GM19395 (cell line): ENCODE measurements at regions not wholly inside any gene's neighbourhood (a gene's known extent, or its start where the extent isn't known, plus 50 kb on each side); places are given as distances from the start of the nearest gene placed in this dataset.
A peak's percentile ranks its signal among the peaks of the same experiment; 100 is the strongest.
"Not testable (repeated sequence)": the region's sequence is repeated elsewhere in the genome, so short reads cannot be mapped to it uniquely, and the experiment has no call there.

Experiments used
- ATAC-seq: cut with Tn5 transposase; IDR thresholded peaks from one replicate; pipeline ENCODE4 v1.9.1; 2021; ENCODE audit warnings: mild to moderate bottlenecking, moderate library complexity; ENCODE audit not compliant: unreplicated experiment

GRCh38 chr5:63732880-63733279 is 229.4 kb downstream of the HTR1A start:
- not testable (repeated sequence) for ATAC-seq

DNA sequence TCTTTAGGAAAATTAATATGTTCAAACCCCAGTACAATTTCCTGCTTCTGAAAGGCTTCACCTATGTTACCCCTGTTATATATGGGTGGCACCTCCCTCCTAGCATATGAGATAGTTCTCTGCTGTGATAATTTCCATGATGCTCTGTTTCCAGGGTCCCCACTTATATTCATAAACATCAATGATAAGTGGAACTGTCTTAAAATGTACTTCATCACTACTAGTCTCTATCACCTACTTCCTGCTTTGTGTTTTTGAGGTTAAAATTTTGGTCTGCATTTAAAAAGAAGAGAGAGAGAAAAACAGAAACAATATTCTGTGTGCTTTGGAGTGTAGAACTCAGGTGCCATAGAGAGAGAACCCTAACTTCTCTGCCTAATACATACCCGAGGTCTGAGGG is 234.7 kb downstream of the HTR1A start:
- peak; percentile 35 for ATAC-seq

DNA sequence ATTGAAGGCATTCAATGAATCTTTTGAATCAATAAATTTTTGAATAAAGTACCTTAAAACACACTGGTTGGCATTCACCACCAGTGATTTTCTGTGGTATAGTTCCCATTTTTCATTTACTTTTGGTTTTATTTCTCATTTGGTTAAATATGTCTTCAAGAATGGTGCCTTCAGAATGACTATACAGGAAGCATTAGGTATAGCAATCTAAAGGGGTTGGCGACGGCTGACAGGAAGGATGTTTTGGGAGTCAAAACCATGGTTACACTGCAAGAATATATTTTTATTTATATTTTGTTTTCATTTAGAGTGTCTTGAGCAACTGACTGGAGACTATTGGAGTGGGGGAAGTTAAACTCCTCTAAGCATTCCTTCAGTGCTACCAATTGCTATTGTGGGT is 235.7 kb downstream of the HTR1A start:
- ATAC-seq = no peak

- ATAC-seq = no peak
Measured at GRCh38 chr5:63719147-63719546, 243.1 kb downstream of the HTR1A start.

DNA sequence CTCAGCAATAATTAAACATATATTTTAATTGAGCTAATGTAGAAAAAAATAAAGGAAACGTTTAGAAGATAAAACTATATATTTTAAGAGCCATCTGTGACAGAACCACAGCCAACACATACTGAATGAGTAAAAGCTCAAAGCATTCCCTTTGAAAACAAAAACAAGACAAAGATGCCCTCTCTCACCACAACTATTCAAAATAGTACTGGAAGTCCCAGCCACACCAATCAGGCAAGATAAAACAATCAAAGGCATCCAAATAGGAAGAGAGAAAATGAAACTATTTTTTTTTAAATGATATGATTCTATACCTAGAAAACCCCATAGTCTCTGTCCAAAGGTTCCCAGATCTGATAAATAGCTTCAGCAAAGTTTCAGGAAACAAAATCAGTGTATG is 262.0 kb downstream of the HTR1A start:
- no peak for ATAC-seq

DNA sequence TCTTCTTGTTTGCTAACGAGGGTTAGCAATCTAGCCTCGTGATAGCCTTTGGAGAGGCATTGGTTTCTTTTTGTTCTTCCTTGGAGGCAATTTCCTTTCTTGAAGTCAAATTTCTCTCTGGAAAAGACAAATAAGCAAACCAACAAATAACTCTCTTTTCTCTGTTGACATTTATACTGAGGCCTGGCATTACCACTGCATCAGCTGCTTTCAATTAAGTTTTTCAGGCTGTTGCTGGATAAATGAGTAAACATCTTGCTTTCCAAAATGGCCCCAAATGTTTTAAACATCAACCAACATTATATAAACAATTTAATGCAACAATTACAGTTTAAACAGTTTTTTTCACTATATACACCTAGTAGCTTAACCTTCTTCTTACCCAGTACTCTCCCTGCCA is 264.4 kb downstream of the HTR1A start:
- ATAC-seq = no peak

GRCh38 chr5:63690546-63690945 is 271.7 kb downstream of the HTR1A start:
- no peak for ATAC-seq

DNA sequence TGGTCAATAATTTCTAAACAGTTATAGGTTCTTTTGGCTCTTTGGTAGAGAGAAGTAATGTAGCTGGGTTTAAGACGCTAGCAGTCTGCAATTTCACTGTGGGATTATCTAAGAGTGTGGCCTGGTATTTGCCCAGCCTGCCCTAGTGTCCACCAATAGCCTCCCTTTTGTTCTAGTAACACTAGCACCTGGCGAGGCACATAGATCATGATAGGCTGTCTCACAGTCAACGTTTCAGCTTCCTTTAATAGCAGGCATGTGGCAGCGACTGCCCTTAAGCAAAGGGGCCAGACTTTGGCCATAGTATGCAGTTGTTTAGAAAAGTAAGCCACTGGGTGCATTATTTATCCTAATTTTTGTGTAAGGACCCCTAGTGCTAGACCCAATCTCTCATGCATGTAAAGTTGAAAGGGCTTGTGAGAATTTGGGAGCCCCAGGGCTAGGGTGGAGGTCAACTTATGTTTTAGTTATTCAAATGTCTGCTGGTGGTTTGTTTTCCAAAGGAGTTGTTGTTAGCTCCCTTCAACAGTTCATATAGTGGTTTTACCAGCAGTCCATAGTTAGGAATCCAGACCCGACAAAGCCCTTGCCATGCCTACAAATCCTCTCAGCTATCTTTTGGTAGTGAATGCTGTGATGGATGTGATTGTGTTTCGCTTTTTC is 274.3 kb downstream of the HTR1A start:
- ATAC-seq = no peak

DNA sequence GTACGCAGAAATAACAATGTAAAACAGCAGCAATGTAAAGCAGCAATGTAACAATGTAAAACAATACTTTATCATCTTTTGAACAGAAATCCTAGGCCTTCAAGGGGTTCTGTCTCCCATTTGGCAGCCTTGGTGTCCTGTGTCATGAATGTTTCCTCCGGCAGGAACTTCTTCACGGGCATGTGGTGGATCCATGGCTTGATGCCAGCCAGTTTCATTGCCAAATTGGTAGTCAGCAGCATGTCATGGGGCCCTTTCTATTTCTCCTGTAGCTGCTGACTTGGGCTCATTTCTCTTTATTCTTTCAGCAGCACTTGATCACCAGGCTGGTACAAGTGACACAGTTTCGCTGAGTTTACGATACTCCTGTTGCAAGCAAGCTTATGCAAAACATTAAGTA is 275.3 kb downstream of the HTR1A start:
- no peak for ATAC-seq

- ATAC-seq = no peak
Measured at GRCh38 chr5:63686181-63686580, 276.1 kb downstream of the HTR1A start.

DNA sequence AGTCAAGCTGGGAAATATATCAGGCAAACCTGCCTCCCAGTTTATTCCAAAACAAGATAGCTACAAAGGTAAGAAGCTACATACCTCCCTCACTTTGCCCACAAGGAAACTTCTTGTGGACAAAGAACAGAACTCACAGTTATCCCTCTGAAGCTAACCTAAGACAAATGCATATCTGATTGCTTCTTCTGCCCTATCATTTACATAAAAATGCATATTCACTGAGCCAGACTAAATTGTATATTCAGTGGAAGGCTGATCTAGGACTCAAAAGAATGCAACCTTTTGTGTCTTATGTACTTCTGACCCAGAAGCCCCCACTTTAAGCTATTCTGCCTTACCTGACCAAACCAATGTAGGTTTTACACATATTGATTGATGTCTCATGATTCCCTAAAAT is 276.8 kb downstream of the HTR1A start:
- ATAC-seq = no peak

- ATAC-seq = no peak
Measured at GRCh38 chr5:63674881-63675280, 287.4 kb downstream of the HTR1A start.

GRCh38 chr5:63655043-63655442 is 307.2 kb downstream of the HTR1A start:
- ATAC-seq = no peak

- no peak for ATAC-seq
Measured at GRCh38 chr5:63650581-63650980, 311.7 kb downstream of the HTR1A start.

- no peak for ATAC-seq
Measured at GRCh38 chr5:63648376-63648775, 313.9 kb downstream of the HTR1A start.

DNA sequence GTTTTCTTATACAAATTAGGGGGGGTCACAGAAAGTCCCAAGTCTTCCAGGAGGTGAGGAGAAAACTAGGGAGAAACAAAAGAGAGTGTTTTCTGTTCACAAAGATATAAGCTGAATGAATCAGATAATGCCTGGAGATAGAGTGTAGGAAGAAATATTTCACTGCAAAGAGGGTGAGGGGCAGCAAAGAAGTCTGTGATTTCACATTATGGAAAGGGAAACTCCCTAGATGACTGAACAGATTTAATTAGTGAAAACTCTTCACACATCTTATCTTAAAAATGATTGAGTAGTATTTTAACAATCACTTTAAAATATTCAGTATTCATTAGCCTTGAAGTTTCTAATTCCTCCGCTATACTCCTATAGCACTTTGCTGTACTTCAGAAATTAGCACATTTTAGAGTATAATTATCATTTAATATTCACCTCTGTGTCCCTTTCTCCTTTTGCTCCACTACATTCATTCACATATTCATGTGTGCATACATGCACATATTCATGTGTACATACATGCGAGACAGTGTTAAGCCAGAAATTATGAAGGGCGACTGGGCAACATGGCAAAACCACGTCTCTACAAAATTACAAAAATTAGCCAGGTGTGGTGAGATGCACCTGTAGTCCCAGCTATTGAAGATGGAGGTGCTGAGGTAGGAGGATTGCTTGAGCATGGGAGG is 332.2 kb downstream of the HTR1A start:
- no peak for ATAC-seq

GRCh38 chr5:63613442-63613841 is 348.8 kb downstream of the HTR1A start:
- no peak for ATAC-seq

DNA sequence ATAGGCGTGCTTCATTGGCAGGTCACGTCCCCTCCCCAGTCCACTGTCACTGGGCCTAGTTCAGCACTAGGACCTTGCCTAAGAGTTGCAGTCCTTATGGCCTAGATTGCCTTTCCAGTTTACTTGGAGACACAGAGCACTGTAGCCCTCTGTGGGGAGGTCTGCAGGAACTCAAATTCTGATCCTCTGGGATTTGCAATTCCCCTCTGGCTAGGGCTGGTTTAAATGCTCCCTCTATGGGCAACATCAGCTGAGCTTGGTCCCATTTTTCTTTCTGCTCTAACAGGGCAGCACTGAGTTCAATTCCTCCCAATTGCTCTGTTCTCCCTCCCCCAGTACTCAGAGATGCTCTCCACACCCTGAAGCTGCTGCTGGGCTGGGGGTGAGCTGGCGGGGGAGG is 358.2 kb downstream of the HTR1A start:
- ATAC-seq = no peak

GRCh38 chr5:63602971-63603370 is 359.3 kb downstream of the HTR1A start:
- no peak for ATAC-seq

DNA sequence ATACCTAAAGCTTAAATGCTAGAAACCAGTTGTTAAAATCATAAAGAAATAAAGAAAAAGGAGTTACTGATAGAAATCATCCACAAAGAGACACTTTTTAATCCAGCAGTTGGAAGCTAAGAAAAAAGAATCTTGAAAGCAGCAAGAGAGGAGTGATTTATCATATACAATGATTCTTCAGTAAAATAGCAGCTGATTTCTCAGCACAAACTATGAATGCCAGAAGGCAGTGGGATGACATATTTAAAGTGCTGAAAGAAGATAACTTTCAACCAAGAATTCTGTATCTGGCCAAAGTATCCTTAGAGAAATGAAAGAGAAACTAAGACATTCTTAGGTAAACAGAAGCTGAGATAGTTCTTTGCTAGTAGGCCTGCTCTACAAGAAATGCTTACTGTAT is 366.0 kb downstream of the HTR1A start:
- no peak for ATAC-seq

GRCh38 chr5:63573380-63573779 is 388.9 kb downstream of the HTR1A start:
- no peak for ATAC-seq

DNA sequence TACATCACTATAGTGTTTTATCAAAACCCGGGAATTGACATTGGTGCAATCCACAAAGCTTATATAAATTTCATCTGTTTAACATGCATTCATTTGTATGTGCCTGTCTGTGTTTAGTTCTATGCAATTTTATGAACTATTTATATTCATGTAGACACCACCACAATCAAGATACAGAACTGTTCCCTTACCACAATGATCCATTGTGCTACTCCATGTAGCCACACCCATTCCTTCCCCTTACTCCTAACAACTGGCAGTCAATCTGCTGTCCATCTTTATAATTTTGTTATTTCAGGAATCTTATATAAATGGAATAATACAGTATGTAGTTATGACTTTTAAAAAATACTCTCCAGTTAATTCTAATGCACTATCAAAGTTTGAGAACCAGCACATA is 389.5 kb downstream of the HTR1A start:
- ATAC-seq = no peak

DNA sequence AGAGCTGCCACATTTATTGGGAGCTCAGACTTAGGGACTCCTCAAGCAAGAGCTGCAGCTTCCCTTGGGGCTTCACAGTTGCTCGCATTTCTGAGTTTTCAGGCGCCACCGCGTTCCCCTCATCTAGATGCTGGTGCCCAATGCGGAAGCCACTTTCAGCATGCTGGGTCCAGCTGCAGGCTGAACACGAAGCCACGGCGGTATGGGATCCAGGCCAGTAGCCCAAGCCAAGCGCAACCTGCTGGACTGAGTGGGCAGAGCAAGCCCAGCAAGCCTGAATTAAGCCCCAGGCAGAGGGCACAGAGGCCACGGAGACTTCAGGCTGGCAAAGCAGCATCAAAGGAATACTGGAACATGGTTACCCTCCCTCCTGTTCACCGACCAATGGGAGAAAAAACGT is 391.5 kb downstream of the HTR1A start:
- no peak for ATAC-seq
